Activated T-cell treated with anti-CD3 and anti-CD28 coated beads for 1 hour (primary cell): ENCODE measurements at regions not wholly inside any gene's neighbourhood (a gene's known extent, or its start where the extent isn't known, plus 50 kb on each side); places are given as distances from the start of the nearest gene placed in this dataset.

Experiments used
- DNase-seq: peaks from one replicate; pipeline ENCODE4 v3.0.0-alpha.2; 2020; ENCODE audit warnings: low read depth

DNA sequence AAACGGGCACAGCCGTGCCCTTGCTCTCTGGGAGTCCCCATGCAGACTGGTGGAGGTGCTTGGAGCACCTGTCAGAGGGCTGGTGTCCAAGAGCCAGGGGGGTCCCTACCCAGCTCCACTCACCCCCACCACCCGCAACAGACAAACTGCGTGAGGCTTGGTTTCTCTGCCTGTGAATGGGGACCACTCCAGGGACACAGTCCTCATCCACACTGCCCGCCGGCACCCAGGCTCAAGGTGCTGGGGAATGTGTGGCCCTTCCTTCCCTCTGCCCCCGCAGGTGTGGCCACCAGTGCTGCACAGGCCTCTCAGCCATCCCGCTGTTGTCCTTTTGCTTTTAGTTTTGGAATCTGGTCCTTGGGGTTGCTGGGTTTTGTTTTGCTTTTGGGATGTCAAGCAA, 136.5 kb upstream of the ZNF236 start:
- no peak for DNase-seq

DNA sequence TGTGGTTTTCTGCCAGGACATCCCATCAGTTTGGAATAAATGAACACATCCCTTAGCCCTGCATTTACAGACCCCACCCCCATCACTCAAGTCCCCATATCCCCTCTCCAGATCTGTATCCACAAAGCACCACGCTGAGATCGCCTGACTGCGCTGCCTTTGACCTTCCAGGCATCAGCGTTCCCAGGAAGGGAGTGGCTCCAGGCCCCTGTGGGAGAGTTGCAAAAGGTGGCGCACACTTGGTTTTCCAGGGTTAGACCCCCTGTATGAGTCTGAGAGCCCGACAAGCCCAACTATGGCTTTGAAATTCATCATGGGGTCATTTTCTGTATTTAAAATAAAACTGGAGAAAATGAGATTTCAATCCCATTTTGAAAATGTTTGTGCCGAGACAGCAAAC, 137.0 kb upstream of the ZNF236 start:
- no peak for DNase-seq

DNA sequence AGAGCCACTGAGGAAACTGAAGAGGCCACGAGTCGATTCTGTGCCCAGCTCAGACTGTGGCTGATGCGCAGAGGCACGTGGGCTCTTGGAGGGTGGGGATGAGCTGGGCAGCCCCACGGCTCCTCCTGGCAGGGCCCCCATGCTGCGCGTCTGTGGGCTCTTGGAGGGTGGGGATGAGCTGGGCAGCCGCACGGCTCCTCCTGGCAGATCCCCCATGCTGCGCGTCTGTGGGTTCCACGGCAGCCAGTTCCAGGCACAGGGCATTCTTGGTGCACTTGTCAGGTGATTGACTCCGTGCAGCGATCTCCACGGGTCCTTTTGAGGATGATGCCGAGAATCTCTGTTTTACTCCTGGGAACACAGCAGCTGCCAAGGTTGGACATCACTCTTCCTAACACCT, 138.1 kb upstream of the ZNF236 start:
- DNase-seq = no peak

DNA sequence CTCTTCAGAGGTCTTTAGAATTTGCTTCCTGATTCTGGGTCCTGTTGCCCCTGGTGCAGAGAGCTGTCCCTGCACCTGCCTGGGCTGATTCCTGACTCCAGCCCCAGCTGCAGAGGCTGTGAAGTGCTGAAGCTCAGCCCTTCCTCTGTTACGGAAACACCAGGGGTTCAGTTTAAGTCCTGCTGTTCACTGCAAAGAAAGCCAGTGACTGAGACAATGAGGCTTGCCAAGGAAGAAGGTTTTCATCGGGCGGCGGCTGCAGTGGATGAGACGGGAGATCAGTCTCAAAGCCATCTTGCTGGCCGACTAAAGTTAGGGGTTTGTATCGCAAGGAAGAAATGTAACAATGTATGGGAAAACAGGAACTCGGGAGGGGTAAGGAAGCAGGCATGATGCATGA, 142.4 kb upstream of the ZNF236 start:
- DNase-seq = no peak

DNA sequence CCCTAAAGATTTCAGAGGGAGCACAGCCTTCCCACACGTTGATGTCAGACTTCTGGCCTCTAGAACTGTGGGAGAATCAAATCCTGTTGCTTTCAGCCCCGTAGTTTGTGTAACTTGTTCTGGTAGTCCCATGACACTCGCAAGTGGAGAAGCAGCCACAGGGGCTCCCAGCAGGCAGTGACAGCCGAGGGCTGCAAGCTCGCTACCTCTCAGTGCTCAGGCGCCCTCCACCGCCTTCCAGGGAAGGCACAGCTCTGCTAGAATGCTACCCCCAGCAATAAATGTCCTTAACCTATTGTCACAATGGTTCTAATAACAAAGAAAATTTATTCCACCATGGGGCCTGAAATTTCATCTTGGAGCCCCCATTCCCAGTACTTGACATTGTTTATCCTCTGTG, 143.1 kb upstream of the ZNF236 start:
- no peak for DNase-seq

DNA sequence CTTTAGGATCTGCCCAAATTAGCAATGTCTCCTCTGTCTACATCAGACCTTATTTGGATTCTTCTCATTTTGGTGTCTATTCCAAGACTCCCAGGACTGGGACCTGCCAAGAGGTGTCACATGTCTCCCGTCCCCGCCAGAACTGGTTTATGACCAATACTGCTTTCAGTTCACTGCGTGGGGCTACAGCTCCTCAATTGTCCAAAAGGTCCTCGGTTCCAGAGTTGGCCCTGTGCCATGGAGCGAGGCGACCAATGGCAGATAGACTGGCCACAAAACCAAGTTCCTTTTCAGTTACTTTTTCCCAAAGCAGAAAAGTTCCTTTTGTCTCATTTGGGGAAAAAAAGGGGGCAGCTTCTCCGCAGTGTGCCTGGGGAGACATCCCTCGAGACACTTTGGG, 144.1 kb upstream of the ZNF236 start:
- no peak for DNase-seq

DNA sequence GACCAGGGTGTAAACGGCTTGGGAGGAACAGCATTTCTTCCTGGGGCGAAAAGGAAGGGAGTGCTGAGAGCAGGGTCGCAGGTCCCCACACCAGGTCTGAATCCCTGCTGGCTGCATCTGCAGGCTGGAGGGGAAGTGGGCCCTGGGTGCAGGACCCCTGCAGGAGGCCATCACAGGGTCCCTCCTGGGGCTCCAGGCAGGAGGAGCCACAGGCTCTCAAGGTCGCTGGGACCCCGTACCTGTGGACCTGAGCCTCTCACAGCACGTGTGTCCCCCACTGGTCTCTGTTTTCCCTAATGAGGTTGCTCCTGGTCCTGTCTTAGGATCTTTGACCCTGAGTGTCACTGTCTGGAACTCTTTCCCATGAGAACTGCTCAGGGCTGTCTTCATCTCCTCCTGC, 147.8 kb upstream of the ZNF236 start:
- DNase-seq = no peak

DNA sequence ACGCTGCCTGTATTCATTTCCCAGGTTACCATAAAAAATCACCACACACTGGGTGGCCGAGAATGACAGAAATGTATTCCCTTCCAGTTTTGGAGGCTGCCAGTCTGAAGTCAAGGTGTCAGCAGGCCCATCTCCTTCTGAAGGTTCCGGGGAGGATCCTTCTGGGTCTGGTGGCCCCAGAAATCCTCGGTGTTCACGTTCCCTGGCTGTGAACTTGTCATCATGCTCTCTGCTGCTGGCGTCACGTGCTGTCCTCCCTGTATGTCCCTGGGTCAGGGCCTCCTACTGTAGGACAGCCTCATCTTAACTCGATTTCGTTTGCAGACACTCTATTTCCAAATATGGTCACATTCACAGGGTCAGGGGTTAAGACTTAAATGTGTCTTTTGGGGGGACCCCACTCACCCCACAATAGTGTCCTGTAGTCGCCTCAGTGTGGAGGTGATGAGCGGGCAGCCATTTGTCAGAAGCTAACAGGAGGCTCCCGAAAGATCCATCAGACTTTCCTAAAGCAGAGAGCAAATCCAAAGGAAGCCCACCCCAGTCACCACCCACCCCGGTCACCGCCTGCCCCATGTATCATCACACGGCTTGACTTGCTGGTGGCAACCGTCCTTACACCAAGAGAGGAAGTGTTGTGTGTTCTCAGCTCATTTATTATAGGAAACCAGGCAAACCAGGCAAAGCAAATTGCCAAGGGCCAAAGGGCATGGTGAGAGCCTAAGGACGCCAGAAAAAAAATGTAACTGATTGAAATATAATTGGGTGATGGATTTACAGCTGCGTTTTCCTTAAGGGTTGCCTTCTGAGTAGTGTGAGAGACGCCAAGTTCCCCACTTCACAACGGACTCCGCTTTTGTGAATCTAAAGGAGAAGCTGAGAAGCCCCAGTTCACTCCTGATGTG, 148.8 kb upstream of the ZNF236 start:
- no peak for DNase-seq

DNA sequence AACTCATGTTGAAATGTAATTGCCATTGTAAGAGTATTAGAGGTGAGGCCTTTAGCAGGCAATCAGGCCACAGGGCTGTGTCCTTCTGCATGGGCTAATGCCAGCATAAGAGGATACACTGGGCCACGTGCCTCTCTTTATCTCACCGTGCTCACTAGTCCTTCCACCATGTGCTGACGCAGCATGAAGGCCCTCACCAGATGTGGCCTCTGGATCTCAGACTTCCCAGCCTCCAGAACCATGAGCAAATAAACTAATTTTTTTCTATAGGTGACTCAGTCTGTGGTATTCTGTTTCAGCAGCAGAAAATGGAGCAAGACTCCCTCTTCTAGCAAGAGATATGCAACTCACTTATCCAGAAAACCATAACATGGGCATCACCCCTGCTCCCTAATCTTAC, 149.7 kb upstream of the ZNF236 start:
- no peak for DNase-seq

DNA sequence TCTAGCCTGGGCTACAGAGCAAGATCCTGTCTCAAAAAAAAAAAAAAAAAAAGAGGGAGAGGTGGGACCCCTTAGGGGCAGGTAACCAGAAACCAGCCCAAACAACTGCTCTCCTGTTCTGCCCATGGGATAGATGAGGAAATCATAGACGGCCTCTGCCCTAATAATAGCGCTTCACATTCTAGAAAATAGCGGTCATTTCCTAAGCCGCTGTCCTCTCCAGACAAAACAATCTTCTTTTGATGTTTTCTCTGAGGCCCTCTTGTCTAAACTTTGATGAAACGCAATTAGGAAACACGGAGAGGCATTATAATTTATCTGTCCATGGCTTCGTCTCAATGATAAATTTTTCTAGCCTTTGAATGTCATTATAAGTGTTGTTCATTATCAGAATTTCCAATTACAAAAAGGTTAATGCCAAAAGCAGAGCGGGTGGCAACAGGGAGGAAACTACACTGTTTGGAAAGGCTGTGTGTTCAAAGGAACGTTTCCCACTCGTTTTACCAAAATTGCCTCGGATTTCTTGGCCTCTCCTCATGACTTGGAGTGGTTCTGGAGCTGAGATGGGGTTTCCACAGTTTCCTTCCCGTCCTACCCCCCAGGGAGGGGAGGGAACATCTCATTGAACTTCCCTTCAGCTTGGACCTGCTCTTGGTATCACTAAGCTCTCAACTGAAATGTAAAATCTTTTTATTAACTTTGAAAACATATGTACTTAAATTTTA, 151.6 kb upstream of the ZNF236 start:
- no peak for DNase-seq

DNA sequence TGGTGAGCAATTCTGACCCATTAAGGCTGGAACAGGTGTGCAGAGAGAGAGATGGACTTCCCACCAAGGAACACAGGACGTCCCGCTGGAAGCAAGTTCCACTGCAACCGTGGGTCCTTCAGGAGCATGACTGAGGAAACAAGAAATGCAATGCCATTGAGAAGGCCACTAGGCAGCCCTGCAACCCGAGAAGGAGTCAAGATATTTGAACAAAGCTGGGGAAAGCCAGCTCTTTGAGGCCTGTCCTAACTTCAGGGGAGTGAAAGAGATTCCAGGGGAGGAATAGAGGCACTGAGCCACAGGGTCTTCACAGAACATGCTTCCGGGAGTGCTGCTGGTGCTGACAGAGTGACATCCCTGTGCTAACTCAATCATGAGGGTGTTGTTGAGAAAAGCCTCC, 153.8 kb upstream of the ZNF236 start:
- DNase-seq = no peak

DNA sequence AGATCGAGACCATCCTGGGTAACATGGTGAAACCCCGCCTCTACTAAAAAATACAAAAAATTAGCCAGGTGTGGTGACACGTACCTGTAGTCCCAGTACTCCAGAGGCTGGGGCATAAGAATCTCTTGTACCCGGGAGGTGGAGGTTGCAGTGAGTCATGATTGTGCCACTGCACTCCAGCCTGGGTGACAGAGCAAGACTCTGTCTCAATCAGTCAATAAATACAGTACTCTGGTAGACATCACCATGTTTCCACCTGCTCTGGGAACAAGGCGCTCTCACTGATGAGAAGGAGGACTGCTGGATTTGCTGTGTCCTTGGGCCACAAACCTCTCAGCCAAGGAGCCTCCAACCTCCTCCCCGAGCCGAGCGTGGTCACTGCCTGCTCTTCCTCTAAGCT, 154.2 kb upstream of the ZNF236 start:
- DNase-seq = no peak

DNA sequence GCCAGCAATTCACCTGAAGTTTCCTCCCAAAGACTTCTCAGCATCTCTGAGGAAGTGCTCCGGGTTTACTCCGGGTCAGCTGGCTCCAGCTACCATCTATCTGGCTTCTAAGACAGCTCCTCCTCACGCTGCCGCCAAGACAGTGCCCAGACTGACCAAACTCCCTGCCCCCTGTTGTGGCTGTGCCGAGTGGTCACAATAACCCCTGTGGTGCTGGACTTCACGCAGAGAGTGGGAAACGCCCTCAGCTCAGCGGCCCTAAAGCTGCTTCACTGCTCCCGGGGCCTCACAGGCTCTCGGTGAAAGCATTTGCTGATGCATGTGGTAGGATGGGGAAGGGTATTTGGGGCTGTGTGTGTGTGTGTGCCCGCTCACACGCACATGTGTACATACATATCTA, 154.8 kb upstream of the ZNF236 start:
- no peak for DNase-seq

DNA sequence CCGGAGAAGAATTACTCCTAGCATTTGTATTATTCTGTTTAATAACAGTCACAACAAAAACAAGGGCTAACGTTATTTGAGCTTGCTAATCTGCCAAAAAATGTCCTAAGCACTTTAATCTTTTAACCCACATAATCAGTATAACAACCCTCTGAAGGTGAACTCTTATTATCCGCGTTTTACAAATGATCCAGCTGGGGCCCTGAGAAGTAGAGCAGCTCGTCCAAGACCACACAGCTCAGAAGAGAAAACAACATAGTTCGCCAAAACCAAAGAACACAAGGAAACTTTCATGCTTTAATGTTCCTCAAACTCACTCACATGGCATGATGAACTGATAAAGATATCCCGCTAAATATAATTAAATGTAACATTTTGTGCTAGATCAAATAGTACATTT, 159.7 kb upstream of the ZNF236 start:
- DNase-seq = no peak

DNA sequence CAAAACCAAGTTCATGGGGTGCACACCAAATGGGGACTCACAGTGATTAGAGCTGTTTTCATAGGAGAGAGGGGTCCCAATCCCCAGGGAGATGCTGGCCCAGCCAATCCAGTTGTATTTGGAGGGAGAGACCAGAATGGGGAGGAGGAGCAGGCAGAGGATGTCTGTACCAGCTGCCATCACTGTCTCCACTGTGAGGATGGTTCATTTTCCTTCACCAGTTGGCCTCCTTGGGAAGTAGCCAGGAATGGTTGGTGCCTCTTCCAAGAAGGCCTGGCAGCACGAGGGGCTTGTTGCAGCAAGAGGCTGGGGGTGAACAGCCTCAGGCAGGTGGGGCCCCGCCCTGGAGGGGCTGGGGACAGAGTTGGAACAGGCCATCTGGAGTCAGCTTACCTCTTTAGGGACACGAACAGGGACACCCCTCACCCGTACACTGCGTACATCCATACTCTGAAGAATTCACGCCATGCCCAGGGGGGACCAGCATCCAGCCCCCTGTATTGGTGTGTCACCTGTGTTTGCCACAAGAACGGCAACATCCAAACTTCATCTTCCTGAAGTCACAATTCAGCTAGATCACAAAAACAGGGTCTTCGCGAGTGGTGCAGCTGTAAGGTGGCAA, 161.7 kb upstream of the ZNF236 start:
- DNase-seq = no peak

DNA sequence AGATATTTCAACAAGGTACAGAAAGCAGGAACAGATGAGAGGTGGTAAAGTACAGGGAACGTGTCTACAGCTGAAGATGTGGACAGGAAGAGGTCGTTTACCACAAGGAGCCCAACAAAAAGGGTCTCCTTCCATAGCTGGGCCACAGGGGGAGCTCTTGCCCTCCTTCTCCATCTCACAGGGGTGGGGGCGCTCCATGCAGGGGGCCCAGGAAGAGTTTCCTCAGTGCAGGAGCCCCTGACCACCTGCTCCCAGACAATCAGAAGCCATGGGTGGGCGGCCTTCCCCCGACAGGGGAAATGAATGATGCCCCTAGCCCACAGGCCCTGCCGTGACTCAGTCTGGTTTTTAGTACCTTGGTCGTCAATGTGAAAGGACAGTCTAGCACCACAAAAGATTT, 163.6 kb upstream of the ZNF516 start:
- no peak for DNase-seq

DNA sequence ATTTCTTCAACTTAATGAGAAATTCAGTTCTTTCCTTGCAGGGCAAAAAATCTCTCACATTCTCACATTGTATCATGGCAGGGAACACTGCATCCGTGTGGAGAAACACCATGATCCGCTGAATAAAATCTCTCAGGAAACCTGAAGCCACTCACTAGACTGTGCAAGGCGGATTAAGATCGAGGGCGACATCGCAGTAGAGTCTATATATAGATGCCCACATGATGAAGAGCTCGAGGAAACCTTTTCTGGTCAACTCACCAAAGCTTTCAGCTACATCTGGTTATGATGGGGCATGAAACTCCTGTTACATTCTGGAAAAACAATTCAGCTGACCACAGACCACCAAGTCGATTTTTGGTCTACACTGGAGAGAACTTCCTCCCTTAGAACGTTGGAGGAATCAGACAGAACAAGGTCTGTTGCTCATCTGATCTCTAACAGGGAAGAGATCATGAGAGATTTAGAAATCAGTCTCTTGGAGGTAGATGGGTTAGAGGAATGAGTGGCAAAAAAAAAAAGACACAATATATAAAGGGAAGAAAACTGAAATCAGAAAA, 162.9 kb upstream of the ZNF516 start:
- DNase-seq = no peak

DNA sequence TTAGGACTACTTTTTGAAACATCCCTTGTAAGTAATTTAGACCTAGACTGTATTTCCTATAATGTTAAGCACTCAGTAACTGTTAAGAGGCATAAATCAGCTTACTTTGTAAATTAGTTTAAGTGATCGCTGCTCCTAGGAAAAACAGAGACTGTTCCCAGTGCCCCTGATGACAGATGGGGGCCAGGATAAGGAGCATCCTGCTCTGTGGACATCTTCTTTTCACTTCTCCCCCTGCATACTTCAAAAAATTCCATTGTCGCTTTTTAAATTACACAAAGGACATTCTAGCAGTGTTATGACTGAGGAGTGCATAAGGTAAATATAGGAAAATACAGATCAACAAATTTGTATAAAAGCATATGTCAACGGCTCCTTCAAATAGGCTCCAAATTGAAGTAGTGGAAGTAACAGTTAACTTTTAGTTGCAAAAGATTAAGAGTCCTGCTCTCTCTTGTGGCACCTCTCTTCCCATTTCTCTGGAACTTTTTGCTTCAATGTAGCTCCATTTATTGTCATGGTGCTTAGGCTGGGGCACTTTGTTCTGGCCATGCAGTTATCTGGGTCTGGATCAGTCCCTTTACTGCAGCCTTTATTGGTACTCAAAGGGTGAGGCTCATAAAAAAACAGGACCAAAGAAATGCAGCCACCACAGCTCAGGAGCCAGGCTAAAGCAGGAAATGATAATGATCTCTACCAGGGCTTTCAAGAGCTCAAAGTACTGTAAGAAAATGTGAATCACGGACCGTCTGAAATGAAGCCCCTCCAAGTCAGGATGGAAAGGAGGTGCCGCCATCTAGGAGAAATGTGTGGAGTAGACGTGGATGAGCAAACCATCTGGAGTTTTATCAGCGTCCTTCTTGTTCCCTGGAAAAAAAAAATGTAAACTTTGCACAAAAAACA, 162.1 kb upstream of the ZNF516 start:
- no peak for DNase-seq

DNA sequence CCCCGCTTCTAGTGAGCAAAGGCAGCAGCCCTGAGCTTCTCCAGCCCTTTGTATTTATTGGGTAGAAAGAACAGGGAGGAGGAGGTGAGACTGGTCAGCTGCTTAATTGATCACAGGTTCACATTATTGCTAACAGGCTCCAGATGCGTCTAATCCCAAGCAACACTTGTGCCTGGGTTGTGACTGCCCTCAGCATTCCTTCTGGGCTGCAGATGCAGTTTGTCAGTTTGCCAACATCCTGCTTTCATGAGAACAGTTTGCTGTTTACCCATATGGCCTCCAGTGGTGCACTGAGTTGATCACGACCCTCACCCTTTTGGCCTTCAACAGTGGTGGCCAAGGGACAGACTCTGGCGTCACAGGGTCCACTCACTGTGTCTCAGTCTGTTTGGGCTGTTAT, 159.5 kb upstream of the ZNF516 start:
- DNase-seq = no peak

DNA sequence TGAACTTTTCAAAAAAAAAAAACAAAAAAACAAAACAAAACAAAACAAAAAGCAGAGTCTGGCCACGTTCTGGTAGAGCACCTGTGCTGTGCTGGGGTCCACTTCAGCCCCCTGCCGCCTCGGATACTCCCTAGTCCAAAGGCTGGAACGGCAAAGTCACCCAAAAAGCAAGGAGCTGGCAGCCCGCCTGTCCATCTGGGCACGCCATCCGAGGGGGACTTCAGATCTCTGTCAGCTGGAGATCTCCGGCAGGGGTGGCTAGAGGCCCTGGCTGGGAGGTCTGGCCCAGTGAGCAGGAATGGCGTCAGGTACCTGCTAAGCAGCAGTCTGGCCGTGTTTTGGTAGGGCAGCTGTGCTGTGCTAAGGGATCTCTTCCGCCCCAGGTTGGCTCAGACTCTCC, 152.3 kb upstream of the ZNF516 start:
- no peak for DNase-seq

DNA sequence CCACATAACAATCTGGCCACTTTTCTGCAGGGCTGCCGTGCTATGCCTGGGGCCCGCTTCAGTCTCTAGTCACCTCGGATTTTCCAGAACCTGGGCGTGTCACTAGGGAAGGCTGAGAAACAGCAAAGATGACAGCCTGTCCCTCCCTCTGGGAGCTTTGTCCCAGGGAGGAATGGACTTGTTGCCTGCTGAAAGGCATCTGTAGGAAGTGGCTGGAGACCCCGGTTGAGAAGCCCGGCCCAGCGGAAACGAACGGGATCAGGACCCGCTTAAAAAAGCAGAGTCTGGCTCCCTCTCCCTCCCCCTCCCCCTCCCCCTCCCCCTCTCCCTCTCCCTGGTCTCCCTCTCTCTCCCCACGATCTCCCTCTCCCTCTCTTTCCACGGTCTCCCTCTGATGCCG, 149.5 kb upstream of the ZNF516 start:
- no peak for DNase-seq

DNA sequence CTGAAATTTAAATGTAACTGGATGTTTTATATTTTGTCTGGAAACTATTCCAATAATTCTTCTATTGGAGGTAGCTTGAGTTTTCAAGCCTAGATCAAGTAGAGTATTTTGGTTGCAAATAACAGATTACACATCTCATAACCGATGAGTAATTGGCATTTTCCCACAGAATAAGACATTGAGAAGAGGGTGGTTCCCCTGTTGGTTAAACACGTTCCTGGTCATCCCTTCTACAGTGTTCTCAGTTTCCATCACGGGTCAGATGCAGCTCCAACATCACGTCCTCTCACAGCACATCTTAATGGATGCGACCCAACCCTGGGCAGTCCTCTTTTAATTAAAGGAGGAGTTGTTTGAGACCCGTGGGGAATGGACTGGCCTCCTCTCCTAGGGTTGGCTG, 149.0 kb upstream of the ZNF516 start:
- no peak for DNase-seq
